ENCODE measurements at regions not wholly inside any gene's neighbourhood (a gene's known extent, or its start where the extent isn't known, plus 50 kb on each side); places are given as distances from the start of the nearest gene placed in this dataset.

DNA sequence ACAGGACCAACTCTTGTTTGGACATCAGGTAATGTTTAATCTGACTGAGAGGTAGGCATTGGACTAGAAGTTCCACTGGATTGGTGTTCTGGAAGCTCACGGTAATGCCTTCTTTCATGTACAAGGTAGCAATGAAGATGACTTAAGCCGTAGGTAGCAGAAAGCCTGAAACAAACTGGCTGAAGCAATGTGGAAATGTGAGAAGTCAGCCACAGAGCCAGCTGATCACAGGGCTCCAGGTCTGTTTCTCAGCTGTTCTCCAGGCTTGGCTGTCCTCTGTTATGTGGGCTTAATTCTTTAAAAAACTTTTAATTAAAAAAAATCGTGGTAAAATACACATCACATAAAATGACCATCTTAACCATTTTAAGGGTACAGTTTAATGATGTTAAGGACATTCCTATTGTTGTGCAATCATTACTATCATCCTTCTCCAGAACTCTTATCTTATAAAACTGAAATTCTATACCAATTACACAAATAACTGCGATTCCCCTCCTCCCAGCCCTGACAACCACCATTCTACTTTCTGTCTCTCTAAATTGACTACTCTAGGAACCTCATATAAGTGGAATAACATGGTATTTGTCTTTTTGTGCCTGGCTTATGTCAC lies 101.4 kb upstream of the ZNF32 start:
- no peak for DNase-seq (ENCODE audit: low spot score in 2 of 2)
- whole genome bisulfite sequencing, 2 donors: 85% methylated on average over 4 of the region's 4 CpGs
- no peak overlapping the region for H3K4me3 ChIP-seq (ENCODE audit: low read depth, poor library complexity, severe bottlenecking)
- TF ChIP-seq, protein P1, sequence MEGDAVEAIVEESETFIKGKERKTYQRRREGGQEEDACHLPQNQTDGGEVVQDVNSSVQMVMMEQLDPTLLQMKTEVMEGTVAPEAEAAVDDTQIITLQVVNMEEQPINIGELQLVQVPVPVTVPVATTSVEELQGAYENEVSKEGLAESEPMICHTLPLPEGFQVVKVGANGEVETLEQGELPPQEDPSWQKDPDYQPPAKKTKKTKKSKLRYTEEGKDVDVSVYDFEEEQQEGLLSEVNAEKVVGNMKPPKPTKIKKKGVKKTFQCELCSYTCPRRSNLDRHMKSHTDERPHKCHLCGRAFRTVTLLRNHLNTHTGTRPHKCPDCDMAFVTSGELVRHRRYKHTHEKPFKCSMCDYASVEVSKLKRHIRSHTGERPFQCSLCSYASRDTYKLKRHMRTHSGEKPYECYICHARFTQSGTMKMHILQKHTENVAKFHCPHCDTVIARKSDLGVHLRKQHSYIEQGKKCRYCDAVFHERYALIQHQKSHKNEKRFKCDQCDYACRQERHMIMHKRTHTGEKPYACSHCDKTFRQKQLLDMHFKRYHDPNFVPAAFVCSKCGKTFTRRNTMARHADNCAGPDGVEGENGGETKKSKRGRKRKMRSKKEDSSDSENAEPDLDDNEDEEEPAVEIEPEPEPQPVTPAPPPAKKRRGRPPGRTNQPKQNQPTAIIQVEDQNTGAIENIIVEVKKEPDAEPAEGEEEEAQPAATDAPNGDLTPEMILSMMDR (IDR thresholded peaks at IDR 0.05): no peak
- no peak for TF ChIP-seq POLR2A (IDR thresholded peaks at IDR 0.05)
- intact Hi-C loops (cut with DNase I; ENCODE audit: low total_unique reads): no loop called here

DNA sequence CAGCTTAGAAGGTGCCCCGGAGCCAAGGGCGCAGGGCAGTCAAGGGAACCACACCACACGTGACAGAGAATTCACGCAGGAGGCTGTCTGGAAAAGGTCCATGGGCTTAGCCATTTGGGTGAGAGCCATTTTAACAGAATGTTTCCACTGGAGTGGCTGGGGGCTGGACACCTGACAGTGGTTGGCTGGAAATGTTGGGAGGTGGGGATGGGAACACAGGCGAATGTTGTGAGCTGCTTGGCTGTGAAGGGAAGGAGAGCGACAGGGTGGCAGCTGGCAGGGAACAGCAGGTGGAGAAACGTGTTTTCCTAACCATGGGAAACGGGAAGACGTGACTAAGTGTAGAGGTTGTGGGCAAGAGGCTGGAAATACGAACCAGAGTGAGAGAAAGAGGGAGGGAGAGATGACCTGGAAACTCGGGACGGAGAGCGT lies 100.5 kb upstream of the ZNF32 start:
- intact Hi-C loops (cut with DNase I; ENCODE audit: low total_unique reads): no loop called here
- no peak overlapping the region for H3K4me3 ChIP-seq (ENCODE audit: low read depth, poor library complexity, severe bottlenecking)
- no peak for TF ChIP-seq POLR2A (IDR thresholded peaks at IDR 0.05)
- TF ChIP-seq, protein P1 (IDR thresholded peaks at IDR 0.05): no peak
- no peak for DNase-seq (ENCODE audit: low spot score in 2 of 2)
- 83 to 84% methylated on average over 13 of the region's 13 CpGs for WGBS, 2 donors

DNA sequence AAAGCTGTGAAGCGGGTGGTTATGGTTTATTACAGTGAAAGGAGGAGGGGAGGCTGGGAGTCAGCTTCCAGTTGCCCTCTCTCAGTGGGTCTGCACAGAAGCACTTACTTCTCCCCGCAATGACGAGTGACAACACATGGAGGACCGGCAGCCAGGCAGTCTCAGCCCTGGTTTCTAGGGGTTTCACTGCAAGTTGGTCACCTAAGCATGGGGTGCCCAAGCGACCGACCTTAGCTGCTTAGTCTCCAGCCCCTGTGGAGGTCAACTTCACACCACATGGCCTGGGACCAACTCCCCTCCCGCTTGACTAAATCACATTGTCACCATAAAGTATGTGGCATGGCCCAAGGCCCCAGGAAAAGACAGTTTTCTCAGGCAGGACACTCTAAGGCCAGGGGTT lies 99.9 kb upstream of the ZNF32 start:
- WGBS, 2 donors: 84 to 96% methylated on average over 7 of the region's 7 CpGs
- intact Hi-C loops (cut with DNase I; ENCODE audit: low total_unique reads): no loop called here
- TF ChIP-seq, protein P1 (IDR thresholded peaks at IDR 0.05): no peak
- no peak for TF ChIP-seq POLR2A (IDR thresholded peaks at IDR 0.05)
- DNase-seq (ENCODE audit: low spot score in 2 of 2): no peak
- H3K4me3 ChIP-seq (ENCODE audit: low read depth, poor library complexity, severe bottlenecking): no peak overlapping the region

- DNase-seq (ENCODE audit: low spot score in 2 of 2): no peak
- H3K4me3 ChIP-seq (ENCODE audit: low read depth, poor library complexity, severe bottlenecking): no peak overlapping the region
- TF ChIP-seq POLR2A (IDR thresholded peaks at IDR 0.05): no peak
- TF ChIP-seq, protein P1 (IDR thresholded peaks at IDR 0.05): no peak
- intact Hi-C loops (cut with DNase I; ENCODE audit: low total_unique reads): no loop called here
- WGBS, 2 donors: 83 to 85% methylated on average over 1 of the region's 1 CpG
These were observed 98.2 kb upstream of the ZNF32 start for GRCh38 chr10:43746906-43747305.

DNA sequence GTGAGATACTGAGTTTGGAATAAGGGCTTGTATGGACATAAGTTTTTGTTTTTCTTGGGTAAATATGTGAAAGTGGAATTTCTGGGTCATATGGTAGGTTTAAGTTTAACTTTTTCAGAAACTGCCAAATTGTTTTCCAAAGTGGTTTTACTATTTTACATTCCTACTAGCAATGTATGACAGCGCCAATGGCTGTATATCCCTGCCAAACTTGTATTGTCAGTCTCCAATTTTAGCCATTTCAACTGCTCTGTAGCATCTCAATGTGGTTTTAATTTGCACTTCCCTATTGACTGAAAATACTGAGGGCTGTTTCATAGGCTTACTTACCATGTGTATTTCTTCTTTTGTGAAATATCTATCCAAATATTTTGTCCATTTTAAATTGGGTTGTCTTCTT lies 90.5 kb upstream of the ZNF32 start:
- WGBS, 2 donors: 32 to 49% methylated on average over 1 of the region's 1 CpG
- no peak overlapping the region for H3K4me3 ChIP-seq (ENCODE audit: low read depth, poor library complexity, severe bottlenecking)
- no peak for TF ChIP-seq POLR2A (IDR thresholded peaks at IDR 0.05)
- TF ChIP-seq, protein P1 (IDR thresholded peaks at IDR 0.05): no peak
- DNase-seq (ENCODE audit: low spot score in 2 of 2): no peak
- intact Hi-C loops (cut with DNase I; ENCODE audit: low total_unique reads): no loop called here

DNA sequence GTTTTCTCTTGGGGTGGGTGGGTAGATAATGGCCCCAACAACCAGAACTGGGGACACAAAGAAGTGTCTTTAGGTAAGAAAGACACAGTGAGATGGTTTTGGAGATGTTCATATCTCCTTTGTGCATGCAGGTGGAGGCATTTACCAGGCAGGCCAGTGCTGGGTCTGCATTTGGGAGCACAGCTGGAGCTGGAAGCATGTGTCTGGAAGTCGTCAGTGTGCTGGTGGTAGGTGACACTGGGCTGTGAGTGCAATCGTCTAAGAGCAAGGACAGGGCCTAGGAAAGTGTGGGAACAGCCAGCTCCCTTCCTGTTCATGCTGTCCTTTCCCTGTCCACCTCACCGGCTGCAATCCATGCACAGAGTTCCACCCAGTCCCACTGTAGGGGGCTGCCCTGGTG lies 88.3 kb upstream of the ZNF32 start:
- DNase-seq (ENCODE audit: low spot score in 2 of 2): no peak
- no peak overlapping the region for H3K4me3 ChIP-seq (ENCODE audit: low read depth, poor library complexity, severe bottlenecking)
- intact Hi-C loops (cut with DNase I; ENCODE audit: low total_unique reads): no loop called here
- WGBS, 2 donors: 67 to 93% methylated on average over 3 of the region's 3 CpGs
- TF ChIP-seq, protein P1 (IDR thresholded peaks at IDR 0.05): no peak
